SIG-M5 treated with dmso at 0.1 percent for 504 hours (cell line): ENCODE measurements at regions not wholly inside any gene's neighbourhood (a gene's known extent, or its start where the extent isn't known, plus 50 kb on each side); places are given as distances from the start of the nearest gene placed in this dataset.
"Not testable (repeated sequence)": the region's sequence is repeated elsewhere in the genome, so short reads cannot be mapped to it uniquely, and the experiment has no call there.

Source experiments
- DNase-seq: peaks from one replicate; lab custom pipeline; 2025; ENCODE audit not compliant: unreplicated experiment; lab: John Stamatoyannopoulos, UW

- no peak for DNase-seq
Measured at GRCh38 chr2:82789851-82790205, 1669.3 kb downstream of the SUCLG1 start.

GRCh38 chr2:82781176-82781915, 1677.7 kb downstream of the SUCLG1 start:
- DNase-seq, result no peak

GRCh38 chr2:82780050-82780449, 1679.0 kb downstream of the SUCLG1 start:
- DNase-seq, result no peak

GRCh38 chr2:82752396-82752795, 1706.7 kb downstream of the SUCLG1 start:
- no peak for DNase-seq

- DNase-seq, result no peak
Measured at GRCh38 chr2:82748653-82749052, 1710.4 kb downstream of the SUCLG1 start.

GRCh38 chr2:82740527-82740926, 1718.6 kb downstream of the SUCLG1 start:
- DNase-seq, result no peak

GRCh38 chr2:82737965-82738364, 1721.1 kb downstream of the SUCLG1 start:
- not testable (repeated sequence) for DNase-seq

- no peak for DNase-seq
Measured at GRCh38 chr2:82735336-82735735, 1723.7 kb downstream of the SUCLG1 start.

- no peak for DNase-seq
Measured at GRCh38 chr2:82731824-82732223, 1727.3 kb downstream of the SUCLG1 start.

GRCh38 chr2:82730811-82731210, 1728.3 kb downstream of the SUCLG1 start:
- DNase-seq, result no peak

GRCh38 chr2:82728090-82728489, 1731.0 kb downstream of the SUCLG1 start:
- DNase-seq, result no peak

GRCh38 chr2:82708681-82709080, 1750.4 kb downstream of the SUCLG1 start:
- DNase-seq, result no peak

GRCh38 chr2:82697231-82697630, 1761.8 kb downstream of the SUCLG1 start:
- no peak for DNase-seq

- no peak for DNase-seq
Measured at GRCh38 chr2:82694431-82694830, 1764.6 kb downstream of the SUCLG1 start.

- no peak for DNase-seq
Measured at GRCh38 chr2:82690757-82691411, 1768.2 kb downstream of the SUCLG1 start.

- DNase-seq, result no peak
Measured at GRCh38 chr2:82675186-82675585, 1783.9 kb downstream of the SUCLG1 start.

- no peak for DNase-seq
Measured at GRCh38 chr2:82674652-82675051, 1784.4 kb downstream of the SUCLG1 start.

- no peak for DNase-seq
Measured at GRCh38 chr2:82667491-82667890, 1791.6 kb downstream of the SUCLG1 start.

- no peak for DNase-seq
Measured at GRCh38 chr2:82665691-82666090, 1793.4 kb downstream of the SUCLG1 start.

- no peak for DNase-seq
Measured at GRCh38 chr2:82657106-82657505, 1802.0 kb downstream of the SUCLG1 start.

GRCh38 chr2:82656420-82656819, 1802.7 kb downstream of the SUCLG1 start:
- no peak for DNase-seq

- DNase-seq, result no peak
Measured at GRCh38 chr2:82652117-82652516, 1807.0 kb downstream of the SUCLG1 start.

GRCh38 chr2:82650038-82650437, 1809.0 kb downstream of the SUCLG1 start:
- DNase-seq, result no peak
